ENCODE measurements at regions not wholly inside any gene's neighbourhood (a gene's known extent, or its start where the extent isn't known, plus 50 kb on each side); places are given as distances from the start of the nearest gene placed in this dataset.

GRCh38 chr14:42459171-42459685 lies 852.6 kb downstream of the LRFN5 start:
- TF ChIP-seq CTCF (IDR thresholded peaks at IDR 0.05) (no peak), EZH2 (IDR thresholded peaks at IDR 0.05; ENCODE audit: borderline replicate concordance, insufficient read depth, low read depth, low read length, poor library complexity, severe bottlenecking) (no peak)

Measured in B cell (primary cell).